ENCODE measurements at regions not wholly inside any gene's neighbourhood (a gene's known extent, or its start where the extent isn't known, plus 50 kb on each side); places are given as distances from the start of the nearest gene placed in this dataset.

GRCh38 chr18:72407048-72407447 is 137.1 kb downstream of the CBLN2 start:
- TF ChIP-seq POLR2AphosphoS5 (IDR thresholded peaks at IDR 0.05; ENCODE audit: low read depth, low read length) = no peak
- no peak for TF ChIP-seq POLR2A (IDR thresholded peaks at IDR 0.05; ENCODE audit: low read depth, low read length)
- no peak for TF ChIP-seq TAF1 (IDR thresholded peaks at IDR 0.05; ENCODE audit: low read depth, low read length)
- TF ChIP-seq SPI1 (IDR thresholded peaks at IDR 0.05; ENCODE audit: low read depth, low read length) = no peak
- TF ChIP-seq POU2F2 (IDR thresholded peaks at IDR 0.05; ENCODE audit: low read depth, low read length) = no peak

Data from GM12891 (cell line).